PC-3 (cell line): ENCODE measurements at regions not wholly inside any gene's neighbourhood (a gene's known extent, or its start where the extent isn't known, plus 50 kb on each side); places are given as distances from the start of the nearest gene placed in this dataset.

Experiments used
- ATAC-seq: fragments of 200-7000 bp; cut with Tn5 transposase; 2 replicates; pipeline ENCODE4 v1.9.1; 2020; ENCODE audit warnings: mild to moderate bottlenecking, moderate library complexity
- BruUV-seq: library from RNA; stranded (reverse); fragments of 400-500 nt; replicated peaks from 2 replicates; lab custom pipeline; 2021; lab: Mats Ljungman, UMichigan
- CTCF ChIA-PET: fragments of 300-600 bp; sonication (Branson Sonifier 250); formaldehyde crosslinking; loops from one replicate; lab custom pipeline; 2022; ENCODE audit warnings: antibody characterized with exemption; lab: Charles Lee
- POLR2A ChIA-PET: fragments of 300-600 bp; sonication (Branson Sonifier 250); formaldehyde crosslinking; loops from one replicate; lab custom pipeline; 2022; ENCODE audit warnings: antibody characterized with exemption; ENCODE audit not compliant: unreplicated experiment; lab: Charles Lee
- DNase-seq: peaks from one replicate; pipeline ENCODE4 v3.0.0-alpha.2; 2015
- H2AFZ ChIP-seq: fragments of 300-600 bp; sonication (generic); 2 replicates; pipeline ENCODE4 v1.6.0; 2016; ENCODE audit warnings: antibody characterized with exemption, low read length
- H3F3A ChIP-seq: fragments of 300-600 bp; sonication (generic); one replicate; pipeline ENCODE4 v1.6.0; 2017; ENCODE audit warnings: antibody characterized with exemption, low read length, control low read depth, mild to moderate bottlenecking; ENCODE audit not compliant: unreplicated experiment
- H3K27ac ChIP-seq: fragments of 300-600 bp; sonication (generic); 2 replicates; pipeline ENCODE4 v1.5.1; 2016; ENCODE audit warnings: mild to moderate bottlenecking, low read length
- H3K27me3 ChIP-seq: fragments of 300-600 bp; sonication (generic); 2 replicates; pipeline ENCODE4 v1.6.1; 2016; ENCODE audit warnings: low read length, mixed read lengths
- H3K36me3 ChIP-seq: fragments of 300-600 bp; sonication (generic); 2 replicates; pipeline ENCODE4 v1.6.1; 2016; ENCODE audit warnings: low read depth, mixed run types, low read length, mixed read lengths
- H3K4me1 ChIP-seq: fragments of 300-600 bp; sonication (generic); 2 replicates; pipeline ENCODE4 v1.5.1; 2016; ENCODE audit warnings: low read length; ENCODE audit not compliant: insufficient read depth
- H3K4me2 ChIP-seq: fragments of 300-600 bp; sonication (generic); 2 replicates; pipeline ENCODE4 v1.6.0; 2016; ENCODE audit warnings: low read length
- H3K4me3 ChIP-seq: fragments of 300-600 bp; sonication (generic); 2 replicates; pipeline ENCODE4 v1.5.1; 2016; ENCODE audit warnings: mild to moderate bottlenecking, low read length, mixed read lengths
- H3K79me2 ChIP-seq: fragments of 300-600 bp; sonication (generic); 2 replicates; pipeline ENCODE4 v1.6.1; 2017; ENCODE audit warnings: low read length, mixed read lengths
- H3K9ac ChIP-seq: fragments of 300-600 bp; sonication (generic); 2 replicates; pipeline ENCODE4 v1.6.0; 2016; ENCODE audit warnings: mild to moderate bottlenecking, low read length
- H3K9me2 ChIP-seq: fragments of 300-600 bp; sonication (generic); replicated peaks from 2 replicates; pipeline ENCODE4 v1.6.1; 2016; ENCODE audit warnings: mixed run types, low read length, mixed read lengths
- H3K9me3 ChIP-seq: fragments of 300-600 bp; sonication (generic); 2 replicates; pipeline ENCODE4 v1.6.1; 2016; ENCODE audit warnings: low read length, mixed read lengths
- H4K20me1 ChIP-seq: fragments of 300-600 bp; sonication (generic); 2 replicates; pipeline ENCODE4 v1.6.1; 2016; ENCODE audit warnings: low read length, mixed read lengths
- CTCF ChIP-seq: fragments of 300-600 bp; sonication (generic); conservative IDR thresholded peaks from 2 replicates; pipeline ENCODE4 v1.5.1; 2017; ENCODE audit warnings: antibody characterized with exemption, low read depth, mild to moderate bottlenecking, low read length
- EZH2 ChIP-seq: fragments of 300-600 bp; sonication (generic); IDR thresholded peaks from one replicate; pipeline ENCODE4 v1.6.1; 2017; ENCODE audit warnings: antibody characterized with exemption, mild to moderate bottlenecking, low read length; ENCODE audit not compliant: unreplicated experiment
- EZH2phosphoT487 ChIP-seq: fragments of 300-600 bp; sonication (generic); IDR thresholded peaks from 2 replicates; pipeline ENCODE4 v1.6.1; 2018; ENCODE audit warnings: mild to moderate bottlenecking, antibody characterized with exemption, low read length, borderline replicate concordance
- intact Hi-C: fragments of 100-400 bp; cut with micrococcal nuclease; formaldehyde crosslinking; loops from 2 replicates; pipeline ENCODE4 v1.9.0; 2023

GRCh38 chr5:7315118-7315517 is 80.8 kb upstream of the ADCY2 start:
- no peak overlapping the region for H2AFZ ChIP-seq
- no TSS peak for BruUV-seq
- TF ChIP-seq EZH2phosphoT487: no peak
- no peak for TF ChIP-seq CTCF
- no peak for TF ChIP-seq EZH2

GRCh38 chr5:7317751-7318150 is 78.2 kb upstream of the ADCY2 start:
- intact Hi-C loops: no loop called here
- no peaks in the 10 kb centered on the region for H3K4me1 ChIP-seq
- no peaks in the 10 kb centered on the region for H3F3A ChIP-seq
- ATAC-seq (no peak), DNase-seq (no peak)
- no peak overlapping the region for H2AFZ ChIP-seq
- no peak overlapping the region for H3K4me2 ChIP-seq
- no TSS peak for BruUV-seq
- TF ChIP-seq EZH2 (no peak), CTCF (no peak), EZH2phosphoT487 (no peak)
- H3K27ac ChIP-seq: no peak overlapping the region
- no peaks in the 10 kb centered on the region for H4K20me1 ChIP-seq
- POLR2A ChIA-PET: no interaction called here
- H3K9ac ChIP-seq: no peak overlapping the region
- H3K36me3 ChIP-seq: no peaks in the 10 kb centered on the region
- CTCF ChIA-PET: no interaction called here
- no peaks in the 10 kb centered on the region for H3K9me3 ChIP-seq
- H3K9me2 ChIP-seq: no peaks in the 10 kb centered on the region
- no peaks in the 10 kb centered on the region for H3K79me2 ChIP-seq
- no peak overlapping the region for H3K4me3 ChIP-seq
- peaks cover 5% of the 10 kb centered on the region; the same call in 1 of the 2 replicates for H3K27me3 ChIP-seq

More at GRCh38 chr5:7315118-7315517, 80.8 kb upstream of the ADCY2 start:
- H3K9ac ChIP-seq: no peak overlapping the region
- H3K4me3 ChIP-seq: no peak overlapping the region
- ChIA-PET CTCF (no interaction called here), POLR2A (no interaction called here)
- intact Hi-C loops: no loop called here
- no peaks in the 10 kb centered on the region for H4K20me1 ChIP-seq
- peaks cover 5% of the 10 kb centered on the region; the same call in 1 of the 2 replicates for H3K27me3 ChIP-seq
- no peaks in the 10 kb centered on the region; the same call in 1 of the 2 replicates for H3K9me3 ChIP-seq
- H3K9me2 ChIP-seq: no peaks in the 10 kb centered on the region
- no peak overlapping the region for H3K4me2 ChIP-seq
- H3K27ac ChIP-seq: no peak overlapping the region
- H3K79me2 ChIP-seq: no peaks in the 10 kb centered on the region
- H3F3A ChIP-seq: no peaks in the 10 kb centered on the region
- DNase-seq (no peak), ATAC-seq (no peak)
- no peaks in the 10 kb centered on the region for H3K36me3 ChIP-seq
- H3K4me1 ChIP-seq: no peaks in the 10 kb centered on the region

- no peaks in the 10 kb centered on the region for H3F3A ChIP-seq
- TF ChIP-seq EZH2phosphoT487 (no peak), EZH2 (no peak), CTCF (no peak)
- H3K4me3 ChIP-seq: no peak overlapping the region
- CTCF ChIA-PET: no interaction called here
- DNase-seq: no peak
- H3K4me2 ChIP-seq: no peak overlapping the region
- ATAC-seq: no peak
- intact Hi-C loops: no loop called here
- H3K9me2 ChIP-seq: no peaks in the 10 kb centered on the region
- no peak overlapping the region for H3K9ac ChIP-seq
- H3K4me1 ChIP-seq: no peaks in the 10 kb centered on the region
- no peaks in the 10 kb centered on the region for H3K9me3 ChIP-seq
- H3K27me3 ChIP-seq: peaks cover 5% of the 10 kb centered on the region; the same call in 1 of the 2 replicates
- H3K36me3 ChIP-seq: no peaks in the 10 kb centered on the region
- H2AFZ ChIP-seq: no peak overlapping the region
- BruUV-seq: no TSS peak
- no peaks in the 10 kb centered on the region for H3K79me2 ChIP-seq
- H4K20me1 ChIP-seq: no peaks in the 10 kb centered on the region
- no peak overlapping the region for H3K27ac ChIP-seq
- POLR2A ChIA-PET: no interaction called here
Observed at GRCh38 chr5:7320701-7321301, 75.1 kb upstream of the ADCY2 start.
